B cell (primary cell): ENCODE measurements at regions not wholly inside any gene's neighbourhood (a gene's known extent, or its start where the extent isn't known, plus 50 kb on each side); places are given as distances from the start of the nearest gene placed in this dataset.
A peak's percentile ranks its signal among the peaks of the same experiment; 100 is the strongest.

Experiments used
- ATAC-seq: fragments of 200-7000 bp; cut with Tn5 transposase; one replicate; pipeline ENCODE4 v1.10.0; 2021; ENCODE audit warnings: low read depth, mild to moderate bottlenecking, moderate number of reproducible peaks, moderate library complexity
- CTCF ChIA-PET: fragments of 350-600 bp; sonication (Branson Sonifier 250); formaldehyde crosslinking; loops from one replicate; lab custom pipeline; 2021; ENCODE audit warnings: antibody characterized with exemption, inconsistent platforms; lab: Charles Lee
- POLR2A ChIA-PET: fragments of 350-600 bp; sonication (Branson Sonifier 250); formaldehyde crosslinking; loops from one replicate; lab custom pipeline; 2021; ENCODE audit warnings: antibody characterized with exemption; lab: Charles Lee
- DNase-seq: peaks from one replicate; pipeline ENCODE4 v3.0.0; 2013
- H2AFZ ChIP-seq: 2 replicates; pipeline ENCODE4 v1.6.1; 2012; ENCODE audit warnings: mild to moderate bottlenecking, low read depth, low read length; ENCODE audit not compliant: insufficient read depth, poor library complexity, severe bottlenecking
- H3K27ac ChIP-seq, 2 donors: 1 replicate in 1 of 2; 2 replicates in 1 of 2; pipeline ENCODE4 v1.5.1; 2012 to 2013; ENCODE audit warnings: low read length in 2 of 2, mild to moderate bottlenecking in 2 of 2, moderate library complexity in 1 of 2
- H3K27me3 ChIP-seq, 4 experiments: fragments of 200-600 bp in 1 of 4; sonication (generic) in 1 of 4; replicated peaks in 1 of 4; 1 replicate in 2 of 4; 2 replicates in 2 of 4; pipeline versions ENCODE4 v1.6.1 to v1.7.0; 2013 to 2016; ENCODE audit warnings: low read length in 3 of 4, mild to moderate bottlenecking in 2 of 4, mixed read lengths in 1 of 4, moderate library complexity in 1 of 4; ENCODE audit not compliant: insufficient read depth in 4 of 4, control insufficient read depth in 3 of 4; ENCODE audit errors: control extremely low read depth in 1 of 4
- H3K36me3 ChIP-seq, 2 experiments: replicated peaks in 1 of 2; 1 replicate in 1 of 2; 2 replicates in 1 of 2; pipeline versions ENCODE4 v1.6.1 to v1.7.1; 2013; ENCODE audit warnings: low read length in 1 of 2; ENCODE audit not compliant: insufficient read depth in 2 of 2, control insufficient read depth in 1 of 2; ENCODE audit errors: control extremely low read depth in 1 of 2, extremely low read depth in 1 of 2
- H3K4me1 ChIP-seq, 2 donors: fragments of 200-600 bp in 1 of 2; sonication (generic) in 1 of 2; 1 replicate in 1 of 2; 2 replicates in 1 of 2; pipeline versions ENCODE4 v1.5.1 to v1.6.1; 2013 to 2017; ENCODE audit warnings: low read length in 2 of 2; ENCODE audit not compliant: control insufficient read depth in 2 of 2, insufficient read depth in 2 of 2
- H3K4me2 ChIP-seq: replicated peaks from 2 replicates; pipeline ENCODE3; 2012; ENCODE audit warnings: mild to moderate bottlenecking, low read depth, low read length; ENCODE audit not compliant: poor library complexity, severe bottlenecking
- H3K4me3 ChIP-seq, 5 experiments: fragments of 200-600 bp in 1 of 5; sonication (generic) in 1 of 5; 1 replicate in 3 of 5; 2 replicates in 2 of 5; pipeline versions ENCODE4 v1.5.1 to v1.7.0; 2011 to 2016; ENCODE audit warnings: low read length in 4 of 5, mild to moderate bottlenecking in 4 of 5, low read depth in 2 of 5, control low read depth in 1 of 5, moderate library complexity in 1 of 5; ENCODE audit not compliant: insufficient read depth in 1 of 5; ENCODE audit errors: control extremely low read depth in 1 of 5, extremely low read depth in 1 of 5
- H3K79me2 ChIP-seq: fragments of 200-600 bp; sonication (generic); one replicate; pipeline ENCODE4 v1.6.0; 2016; ENCODE audit warnings: low read length; ENCODE audit not compliant: control insufficient read depth, insufficient read depth
- H3K9ac ChIP-seq: fragments of 200-600 bp; sonication (generic); 2 replicates; pipeline ENCODE4 v1.6.1; 2017; ENCODE audit warnings: mild to moderate bottlenecking, low read length, moderate library complexity
- H3K9me3 ChIP-seq, 3 donors: one replicate each; pipeline versions ENCODE4 v1.6.1 to v1.7.1; 2013; ENCODE audit warnings: low read length in 2 of 3; ENCODE audit not compliant: control insufficient read depth in 2 of 3, insufficient read depth in 1 of 3; ENCODE audit errors: control extremely low read depth in 1 of 3
- H4K20me1 ChIP-seq: 2 replicates; pipeline ENCODE4 v1.6.0; 2012; ENCODE audit warnings: mild to moderate bottlenecking, low read length; ENCODE audit not compliant: insufficient read depth, control insufficient read depth, poor library complexity, severe bottlenecking
- H3K27ac Mint-ChIP-seq: one replicate; pipeline ENCODE4 v1.8.0; 2021; ENCODE audit warnings: mixed read lengths
- H3K27me3 Mint-ChIP-seq: one replicate; pipeline ENCODE4 v1.8.0; 2021; ENCODE audit warnings: mixed read lengths
- H3K4me1 Mint-ChIP-seq: one replicate; pipeline ENCODE4 v1.8.0; 2021; ENCODE audit warnings: mixed read lengths
- H3K4me3 Mint-ChIP-seq: one replicate; pipeline ENCODE4 v1.8.0; 2021; ENCODE audit warnings: mixed read lengths
- H3K9me3 Mint-ChIP-seq: one replicate; pipeline ENCODE4 v1.8.0; 2022; ENCODE audit warnings: mixed read lengths; ENCODE audit not compliant: insufficient read depth
- CTCF ChIP-seq: fragments of 200-600 bp; IDR thresholded peaks from one replicate; pipeline ENCODE4 v1.8.0; 2022; ENCODE audit warnings: antibody characterized with exemption, mild to moderate bottlenecking
- EZH2 ChIP-seq: IDR thresholded peaks from 2 replicates; pipeline ENCODE4 v1.6.1; 2012; ENCODE audit warnings: borderline replicate concordance, low read depth, mild to moderate bottlenecking, moderate library complexity, low read length; ENCODE audit not compliant: insufficient read depth, poor library complexity, severe bottlenecking
- WGBS: methylation state at CpG from one replicate; pipeline ENCODE4 v1.1.5; 2013; ENCODE audit warnings: missing lambda C conversion rate; ENCODE audit not compliant: insufficient coverage; 5-methylcytosine and 5-hydroxymethylcytosine counted together
- intact Hi-C: fragments of 100-400 bp; cut with micrococcal nuclease; formaldehyde crosslinking; loops from one replicate; pipeline ENCODE4 v1.10.0; 2022

- Histone ChIP-seq H3K79me2 (no peaks in the 10 kb centered on the region), H2AFZ (peak overlapping the region; percentile 37), H3K9me3 (no peaks in the 10 kb centered on the region), H3K4me1 (peaks cover 16 to 17% of the 10 kb centered on the region in 2 donors), H4K20me1 (no peaks in the 10 kb centered on the region), H3K36me3 (no peaks in the 10 kb centered on the region), H3K4me3 (peak overlapping the region in 1 of 5 experiments; percentile 3), H3K9ac (no peak overlapping the region), H3K27ac (peak overlapping the region; percentile 34 to 63), H3K27me3 (no peaks in the 10 kb centered on the region), H3K4me2 (peak overlapping the region; percentile 61)
- ATAC-seq = no peak
- intact Hi-C loops = loop anchor here (2.0 kb wide), 1 partner anchor 1504 kb away; no protein-coding TSS in a partner anchor
- DNase-seq = peak; percentile 2
- H3K27ac Mint-ChIP-seq = peak overlapping the region; percentile 1
- 71% methylated on average over 1 of the region's 3 CpGs for WGBS
- peaks cover 23% of the 10 kb centered on the region for H3K4me1 Mint-ChIP-seq
- H3K4me3 Mint-ChIP-seq = peak overlapping the region; percentile 1
- no peaks in the 10 kb centered on the region for H3K27me3 Mint-ChIP-seq
- ChIA-PET POLR2A (no interaction called here), CTCF (interaction anchor here (0.7 to 5.5 kb wide), 12 partner anchors 9 to 315 kb away, joined by 3 to 74 read pairs (median 4); no protein-coding TSS in a partner anchor)
- TF ChIP-seq CTCF (no peak), EZH2 (no peak)
- H3K9me3 Mint-ChIP-seq = no peaks in the 10 kb centered on the region
Observed at GRCh38 chr11:25983280-25983679, 348.6 kb upstream of the ANO3 start.

GRCh38 chr11:25988178-25988577 lies 343.8 kb upstream of the ANO3 start:
- Histone ChIP-seq H3K4me1 (peaks cover 10 to 11% of the 10 kb centered on the region in 2 donors), H3K4me3 (no peak overlapping the region), H4K20me1 (no peaks in the 10 kb centered on the region), H3K9me3 (no peaks in the 10 kb centered on the region), H3K27me3 (no peaks in the 10 kb centered on the region), H3K27ac (no peak overlapping the region), H3K79me2 (no peaks in the 10 kb centered on the region), H3K9ac (no peak overlapping the region), H3K36me3 (no peaks in the 10 kb centered on the region), H3K4me2 (no peak overlapping the region), H2AFZ (no peak overlapping the region)
- Mint-ChIP-seq H3K9me3 (no peaks in the 10 kb centered on the region), H3K4me1 (peaks cover 15% of the 10 kb centered on the region), H3K27ac (no peak overlapping the region), H3K27me3 (no peaks in the 10 kb centered on the region), H3K4me3 (no peak overlapping the region)
- ATAC-seq = no peak
- ChIA-PET POLR2A (no interaction called here), CTCF (no interaction called here)
- 40% methylated on average over 1 of the region's 2 CpGs for WGBS
- no peak for DNase-seq
- no peak for TF ChIP-seq EZH2
- TF ChIP-seq CTCF = no peak
- intact Hi-C loops = no loop called here
